Pancreas (tissue), 10 donors: ENCODE measurements at regions not wholly inside any gene's neighbourhood (a gene's known extent, or its start where the extent isn't known, plus 50 kb on each side); places are given as distances from the start of the nearest gene placed in this dataset.

Experiments
- ATAC-seq, 4 donors: fragments of 200-7000 bp; cut with Tn5 transposase; one replicate each; pipeline versions ENCODE4 v1.8.0 to v1.9.1; 2020; ENCODE audit warnings: mild to moderate bottlenecking in 4 of 4, moderate library complexity in 4 of 4
- DNase-seq, 6 donors: peaks; one replicate each; pipeline ENCODE4 v3.0.0-alpha.2; 2020
- FAIRE-seq: peaks from 2 replicates; lab custom pipeline; 2012; peaks lifted over from hg19 to GRCh38; lab: Jason Lieb, UNC
- H3K27ac ChIP-seq, 4 donors: fragments of 200-600 bp; sonication (generic); 1 replicate in 3 of 4; 2 replicates in 1 of 4; pipeline versions ENCODE4 v1.5.0 to v1.8.0; 2020
- H3K27me3 ChIP-seq, 4 donors: fragments of 200-600 bp; one replicate each; pipeline ENCODE4 v1.8.0; 2021
- H3K36me3 ChIP-seq, 3 donors: fragments of 200-600 bp; sonication (generic) in 1 of 3; one replicate each; pipeline versions ENCODE4 v1.5.0 to v1.8.0; 2020 to 2021
- H3K4me1 ChIP-seq, 3 donors: fragments of 200-600 bp; one replicate each; pipeline ENCODE4 v1.8.0; 2021
- H3K4me3 ChIP-seq, 4 donors: fragments of 200-600 bp; sonication (generic) in 2 of 4; one replicate each; pipeline versions ENCODE4 v1.5.0 to v1.8.0; 2020 to 2021
- H3K9me3 ChIP-seq, 4 donors: fragments of 200-600 bp; one replicate each; pipeline ENCODE4 v1.8.0; 2021
- CTCF ChIP-seq, 4 donors: fragments of 200-600 bp; sonication (generic) in 3 of 4; IDR thresholded peaks; one replicate each; pipeline versions ENCODE4 v1.5.0 to v1.8.0; 2021; ENCODE audit warnings: antibody characterized with exemption in 4 of 4
- WGBS, 2 donors: extraction: QIAGEN DNeasy Blood & Tissue Kit; methylation state at CpG; one replicate each; pipeline ENCODE4 v1.1.7; 2013; 5-methylcytosine and 5-hydroxymethylcytosine counted together
- intact Hi-C, 3 donors: fragments of 100-400 bp; cut with DNase I; formaldehyde crosslinking; loops; one replicate each; pipeline versions ENCODE4 v1.11.1 to v1.14.2; 2022
- donor health status: healthy with polysubstance abuse.
- donor health status: DM: no; HTN: no; CAD: no; lungs with moderate emphysema.
- donor health status: DM: no; HTN: no; CAD: no.
- donor health status: control.
- donor health status: control.
- donor health status: Bipolar disorder and iron deficiency.
- donor health status: DM: yes; HTN: yes; CAD: no.
- donor health status: DM: no; HTN: no; CAD: no.
- donor health status: DM: no; HTN: no; CAD: no.
- donor health status: DM: yes; HTN: yes; CAD: no.

DNA sequence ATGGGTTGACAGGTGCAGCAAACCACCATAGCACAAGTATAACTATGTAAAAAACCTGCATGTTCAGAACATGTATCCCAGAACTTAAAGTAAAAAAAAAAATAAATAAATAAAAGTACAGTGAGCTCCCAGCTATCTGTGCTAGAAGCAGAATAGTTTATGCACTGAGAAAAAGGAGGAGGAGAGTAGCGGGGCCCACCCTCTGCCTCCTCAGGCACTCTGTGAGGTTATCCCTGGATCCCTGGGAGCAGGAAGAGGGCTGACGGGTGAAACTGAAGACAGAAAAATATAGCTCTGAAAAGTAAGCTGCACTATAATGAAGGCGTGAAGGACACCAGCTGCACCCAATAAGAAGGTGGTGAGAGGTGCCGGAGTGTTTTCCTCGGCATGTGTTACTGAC is 117.2 kb downstream of the SIPA1L2 start:
- no peak for DNase-seq
- Histone ChIP-seq H3K27ac (no peak overlapping the region), H3K4me1 (no peaks in the 10 kb centered on the region), H3K27me3 (no peaks in the 10 kb centered on the region), H3K9me3 (no peaks in the 10 kb centered on the region), H3K4me3 (no peak overlapping the region), H3K36me3 (no peaks in the 10 kb centered on the region)
- no peak for TF ChIP-seq CTCF (IDR thresholded peaks at IDR 0.05)
- ATAC-seq = no peak
- intact Hi-C loops = no loop called here
- WGBS, 2 donors = 81 to 90% methylated on average over 5 of the region's 5 CpGs
- FAIRE-seq = no peak

DNA sequence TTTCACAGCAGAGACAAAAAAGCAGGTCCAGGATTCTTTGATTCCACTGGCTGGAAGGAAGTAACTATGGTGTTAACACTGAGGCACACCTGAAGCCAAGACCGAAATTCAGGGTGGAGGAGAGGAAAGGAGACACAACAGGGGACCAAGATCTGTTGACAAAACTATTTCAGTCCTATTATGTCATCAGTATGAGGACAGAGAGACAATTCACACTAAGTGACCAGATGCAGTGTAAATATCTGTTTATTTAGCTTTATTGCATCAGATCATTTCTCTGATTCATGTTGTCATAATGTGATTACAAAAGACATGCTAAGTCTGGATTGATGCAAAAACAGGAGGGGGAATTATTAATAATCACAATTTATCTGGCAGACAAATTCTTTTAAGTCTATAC is 118.8 kb downstream of the SIPA1L2 start:
- 59 to 79% methylated on average over 1 of the region's 1 CpG for WGBS, 2 donors
- DNase-seq = no peak
- Histone ChIP-seq H3K4me3 (no peak overlapping the region), H3K36me3 (no peaks in the 10 kb centered on the region), H3K9me3 (no peaks in the 10 kb centered on the region), H3K4me1 (no peaks in the 10 kb centered on the region), H3K27ac (no peak overlapping the region), H3K27me3 (no peaks in the 10 kb centered on the region)
- FAIRE-seq = no peak
- no peak for ATAC-seq
- intact Hi-C loops = no loop called here
- no peak for TF ChIP-seq CTCF (IDR thresholded peaks at IDR 0.05)

- ATAC-seq (no peak), DNase-seq (no peak), FAIRE-seq (no peak)
- Histone ChIP-seq H3K4me1 (no peaks in the 10 kb centered on the region), H3K27me3 (no peaks in the 10 kb centered on the region), H3K36me3 (no peaks in the 10 kb centered on the region), H3K27ac (no peak overlapping the region), H3K9me3 (no peaks in the 10 kb centered on the region), H3K4me3 (no peak overlapping the region)
- no peak for TF ChIP-seq CTCF (IDR thresholded peaks at IDR 0.05)
- intact Hi-C loops = no loop called here
- WGBS, 2 donors = 73 to 82% methylated on average over 6 of the region's 6 CpGs
These were observed 119.4 kb downstream of the SIPA1L2 start for GRCh38 chr1:232510367-232511110.

DNA sequence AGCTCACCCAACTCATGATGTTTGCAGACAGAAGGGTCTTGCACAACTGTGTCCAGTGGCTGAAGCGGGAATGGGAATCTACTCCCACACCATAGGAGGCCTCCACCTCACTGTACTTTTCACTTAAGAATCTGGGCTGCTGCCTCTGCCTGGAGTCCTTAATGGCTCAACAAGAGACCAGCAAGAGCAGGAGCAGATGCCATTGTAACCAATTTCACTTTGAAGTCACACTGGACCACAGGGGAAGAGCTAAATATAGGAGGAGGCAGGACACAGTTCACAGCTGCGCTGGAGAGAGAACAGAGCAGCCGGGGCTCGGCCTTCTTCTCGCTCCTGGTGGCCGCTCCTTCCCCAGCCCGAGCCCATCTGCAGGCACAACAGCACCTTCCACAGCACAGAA is 120.4 kb downstream of the SIPA1L2 start:
- Histone ChIP-seq H3K27ac (no peak overlapping the region), H3K36me3 (no peaks in the 10 kb centered on the region), H3K4me3 (no peak overlapping the region), H3K27me3 (no peaks in the 10 kb centered on the region), H3K4me1 (no peaks in the 10 kb centered on the region), H3K9me3 (no peaks in the 10 kb centered on the region)
- no peak for TF ChIP-seq CTCF (IDR thresholded peaks at IDR 0.05)
- ATAC-seq = no peak
- DNase-seq = no peak
- intact Hi-C loops = no loop called here
- no peak for FAIRE-seq
- WGBS, 2 donors = 71 to 76% methylated on average over 7 of the region's 7 CpGs

DNA sequence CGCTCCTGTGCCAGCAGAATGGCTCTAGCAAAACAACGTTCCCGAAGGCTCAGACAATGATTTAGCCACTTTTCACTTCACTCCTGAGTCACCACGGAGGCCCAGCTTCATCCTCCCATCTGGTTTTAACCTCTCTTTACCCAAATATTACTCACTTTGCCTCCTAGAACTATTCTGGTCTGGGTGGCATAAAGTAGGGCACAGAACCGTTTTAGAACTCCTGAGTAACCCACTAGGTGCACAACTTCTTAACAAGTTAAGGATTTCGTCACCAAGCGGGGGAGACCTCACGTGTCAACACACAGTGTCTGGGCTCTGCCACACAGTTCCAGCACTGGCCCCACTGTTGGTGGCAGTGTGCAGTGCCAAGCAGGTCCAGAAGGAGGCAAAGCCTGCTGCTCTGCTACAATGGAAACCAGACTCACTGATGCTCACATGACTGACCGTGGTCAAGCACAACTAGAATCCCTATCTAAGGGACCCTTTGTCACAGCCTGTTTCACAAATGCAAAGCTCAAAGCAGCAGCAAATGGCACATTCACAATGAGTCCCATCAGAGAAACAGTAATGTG is 121.7 kb downstream of the SIPA1L2 start:
- FAIRE-seq = no peak
- Histone ChIP-seq H3K4me1 (no peaks in the 10 kb centered on the region), H3K4me3 (no peak overlapping the region), H3K9me3 (no peaks in the 10 kb centered on the region), H3K27ac (no peak overlapping the region), H3K36me3 (no peaks in the 10 kb centered on the region), H3K27me3 (no peaks in the 10 kb centered on the region)
- WGBS, 2 donors = 66 to 79% methylated on average over 9 of the region's 9 CpGs
- intact Hi-C loops = no loop called here
- no peak for ATAC-seq
- no peak for TF ChIP-seq CTCF (IDR thresholded peaks at IDR 0.05)
- DNase-seq = no peak
